NCI-H2171 treated with DMSO at 0.1 percent for 48 hours (cell line): ENCODE measurements at regions not wholly inside any gene's neighbourhood (a gene's known extent, or its start where the extent isn't known, plus 50 kb on each side); places are given as distances from the start of the nearest gene placed in this dataset.

Source experiments
- DNase-seq: peaks from one replicate; lab custom pipeline; 2025; lab: John Stamatoyannopoulos, UW

DNA sequence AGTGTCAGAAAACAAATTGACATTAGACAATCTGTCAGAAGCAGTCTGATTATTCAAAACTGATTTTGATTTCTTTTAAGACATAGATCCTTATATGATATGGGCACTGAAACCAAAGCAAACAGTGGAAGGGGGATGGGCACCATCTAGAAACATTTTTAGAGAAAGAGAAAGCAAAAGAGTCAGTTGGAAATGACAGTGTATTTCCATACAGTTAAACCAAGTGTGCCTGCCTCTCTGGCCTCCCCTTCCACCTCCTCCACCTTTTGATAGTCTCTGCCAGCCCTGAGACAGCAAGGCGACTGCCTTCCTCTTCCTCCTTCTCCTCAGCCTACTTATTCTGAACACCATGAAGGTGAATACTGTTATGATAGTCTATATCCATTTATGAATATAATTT, 949.7 kb downstream of the AMY1C start:
- DNase-seq: no peak

GRCh38 chr1:104702731-104703130, 953.0 kb downstream of the AMY1C start:
- no peak for DNase-seq

DNA sequence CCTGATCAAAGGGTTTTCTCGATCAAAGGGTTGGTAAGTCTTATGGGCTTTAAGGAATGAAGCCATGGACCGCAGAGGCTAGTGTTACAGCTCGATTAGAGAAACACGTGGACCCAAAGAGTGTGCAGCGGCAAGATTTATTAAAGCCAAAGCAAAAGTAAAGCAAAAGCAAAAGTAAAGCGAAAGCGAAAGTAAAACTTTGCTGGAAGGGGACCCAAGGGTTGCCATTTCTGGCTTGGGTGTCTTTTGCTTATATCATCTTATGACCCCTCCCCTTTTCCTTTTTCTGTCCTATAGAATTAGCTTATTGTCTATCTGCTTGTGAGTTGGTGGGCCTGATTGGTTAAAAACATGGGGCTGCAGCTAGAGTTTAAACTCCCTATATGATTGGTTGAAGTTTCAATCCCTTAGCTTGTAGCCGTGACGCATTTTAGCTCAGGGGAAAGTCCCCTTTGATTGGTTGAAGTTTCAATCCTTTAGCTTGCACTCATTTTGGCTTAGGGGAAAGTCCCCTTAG, 957.0 kb downstream of the AMY1C start:
- no peak for DNase-seq

- no peak for DNase-seq
Measured at GRCh38 chr1:104718752-104719151, 969.1 kb downstream of the AMY1C start.

DNA sequence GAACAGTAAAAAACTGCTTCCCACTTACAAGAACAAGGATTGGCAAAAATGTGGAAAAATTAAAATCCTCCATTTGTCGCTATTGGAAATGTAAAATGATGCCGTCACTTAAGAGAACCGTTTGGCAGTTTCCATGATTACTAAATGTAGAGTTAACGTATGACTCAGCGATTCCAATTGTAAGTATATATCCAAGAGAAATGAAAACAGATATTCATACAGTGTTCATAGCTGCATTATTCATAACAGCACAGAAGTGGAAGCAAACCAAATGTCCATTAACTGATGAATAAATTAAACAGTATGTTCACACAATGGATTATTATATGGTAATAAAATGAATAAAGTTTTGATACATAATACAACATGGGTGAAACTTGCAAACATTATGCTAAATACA, 971.0 kb downstream of the AMY1C start:
- no peak for DNase-seq

DNA sequence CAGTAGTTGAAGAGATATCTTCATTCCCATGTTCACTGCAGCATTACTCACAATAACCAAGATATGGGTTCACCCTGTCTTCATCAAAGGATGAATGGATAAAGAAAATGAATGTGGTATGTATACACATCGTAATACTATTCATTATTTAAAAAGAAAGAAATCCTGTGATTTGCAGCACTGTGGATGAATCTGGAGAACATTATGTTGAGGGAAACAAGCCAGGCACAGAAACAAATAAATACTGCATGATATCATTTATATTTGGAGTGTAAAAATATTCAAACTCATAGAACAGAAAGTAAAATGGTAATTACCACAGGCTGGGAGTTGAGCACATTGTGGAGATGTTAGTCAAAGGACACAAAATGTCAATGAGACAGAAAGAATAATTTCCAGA, 977.2 kb downstream of the AMY1C start:
- no peak for DNase-seq

DNA sequence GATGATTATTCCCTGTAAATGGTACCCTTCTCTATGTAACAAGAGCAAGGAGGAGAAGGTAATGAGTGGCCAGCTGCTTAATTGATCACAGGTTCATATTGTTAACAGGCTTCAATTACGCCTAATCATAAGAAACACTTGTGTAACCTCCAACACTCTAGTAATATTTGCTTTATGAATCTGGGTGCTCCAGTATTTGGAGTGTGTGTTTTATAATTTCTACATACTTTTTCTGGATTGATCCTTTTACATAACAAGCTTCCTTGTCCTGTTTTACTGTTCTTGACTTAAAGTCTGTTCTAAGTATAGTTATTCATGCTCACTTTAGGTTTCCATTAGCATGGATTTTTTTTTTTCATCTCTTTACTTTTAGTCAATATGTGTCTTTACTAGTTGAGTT, 984.2 kb downstream of the AMY1C start:
- no peak for DNase-seq

DNA sequence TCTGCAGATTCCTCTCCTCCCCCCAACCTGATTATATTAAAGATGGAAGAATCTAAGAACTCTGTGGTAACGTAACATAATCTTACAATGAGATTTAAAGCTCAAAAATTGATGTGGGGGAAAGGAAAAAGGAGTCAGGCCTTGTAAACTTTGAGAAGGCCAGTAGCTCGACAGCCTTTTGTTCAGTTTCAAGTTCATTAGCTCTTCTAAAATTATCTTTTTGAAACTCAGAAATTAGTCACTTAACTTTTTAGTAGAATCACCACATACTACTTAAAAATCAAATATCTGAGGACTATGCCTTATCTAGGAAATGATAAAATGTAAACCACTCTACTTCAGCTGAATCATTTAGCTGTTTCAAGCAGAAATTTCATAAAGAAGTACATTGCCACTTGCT, 996.2 kb downstream of the AMY1C start:
- DNase-seq: no peak

- DNase-seq: no peak
Measured at GRCh38 chr1:104746994-104747393, 997.3 kb downstream of the AMY1C start.

- DNase-seq: no peak
Measured at GRCh38 chr1:104760017-104760416, 1010.3 kb downstream of the AMY1C start.

DNA sequence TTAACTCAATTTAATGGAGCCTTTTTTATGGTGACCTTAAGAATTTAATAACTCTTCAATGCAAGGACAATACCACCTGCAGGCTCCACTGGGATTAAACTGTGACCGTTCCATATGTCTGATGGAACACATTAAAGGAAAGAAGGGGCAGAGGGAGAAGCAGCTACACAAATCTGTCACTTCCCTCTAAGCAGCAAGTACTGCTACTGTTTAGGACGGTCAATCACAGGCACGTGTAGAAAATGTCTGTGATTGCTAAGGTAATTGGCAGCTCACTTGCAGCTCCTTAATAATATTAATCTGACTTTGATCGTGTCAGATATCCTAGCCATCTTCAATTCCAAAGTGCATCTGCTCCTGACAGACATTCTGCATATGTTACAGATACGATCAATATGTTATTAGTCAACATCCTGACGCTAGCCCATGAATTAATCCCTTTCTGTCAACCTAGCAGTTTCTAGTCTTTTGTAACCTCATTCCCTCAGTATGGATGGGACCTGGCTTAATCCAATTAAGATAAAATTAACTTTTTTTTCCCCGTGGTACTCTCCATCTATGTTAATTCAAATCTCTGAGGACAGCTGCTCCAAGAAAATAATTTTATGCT, 1012.4 kb downstream of the AMY1C start:
- DNase-seq: no peak

DNA sequence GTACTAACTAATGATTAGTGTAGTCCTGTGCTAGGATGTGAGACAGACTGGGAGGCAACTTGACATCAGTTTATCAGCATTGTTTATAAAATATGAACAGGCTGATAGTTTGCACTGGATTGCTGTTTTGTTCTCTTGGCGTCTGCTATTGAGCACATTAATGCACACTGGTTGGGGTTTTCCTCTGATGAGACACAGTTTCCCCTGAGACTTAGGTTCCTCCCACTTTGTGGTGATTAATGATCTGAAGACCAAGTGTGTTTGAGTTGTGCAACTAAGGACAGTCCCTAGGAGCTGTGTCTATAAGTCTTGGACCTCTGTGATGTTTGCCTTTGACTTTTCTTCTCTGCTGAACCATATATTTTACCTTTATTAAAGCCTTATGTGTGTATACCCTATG, 1015.4 kb downstream of the AMY1C start:
- DNase-seq: no peak

- no peak for DNase-seq
Measured at GRCh38 chr1:104768466-104768865, 1018.8 kb downstream of the AMY1C start.

GRCh38 chr1:104780470-104781078, 1030.9 kb downstream of the AMY1C start:
- DNase-seq: peak; percentile 79

GRCh38 chr1:104785575-104786187, 1036.0 kb downstream of the AMY1C start:
- DNase-seq: no peak

DNA sequence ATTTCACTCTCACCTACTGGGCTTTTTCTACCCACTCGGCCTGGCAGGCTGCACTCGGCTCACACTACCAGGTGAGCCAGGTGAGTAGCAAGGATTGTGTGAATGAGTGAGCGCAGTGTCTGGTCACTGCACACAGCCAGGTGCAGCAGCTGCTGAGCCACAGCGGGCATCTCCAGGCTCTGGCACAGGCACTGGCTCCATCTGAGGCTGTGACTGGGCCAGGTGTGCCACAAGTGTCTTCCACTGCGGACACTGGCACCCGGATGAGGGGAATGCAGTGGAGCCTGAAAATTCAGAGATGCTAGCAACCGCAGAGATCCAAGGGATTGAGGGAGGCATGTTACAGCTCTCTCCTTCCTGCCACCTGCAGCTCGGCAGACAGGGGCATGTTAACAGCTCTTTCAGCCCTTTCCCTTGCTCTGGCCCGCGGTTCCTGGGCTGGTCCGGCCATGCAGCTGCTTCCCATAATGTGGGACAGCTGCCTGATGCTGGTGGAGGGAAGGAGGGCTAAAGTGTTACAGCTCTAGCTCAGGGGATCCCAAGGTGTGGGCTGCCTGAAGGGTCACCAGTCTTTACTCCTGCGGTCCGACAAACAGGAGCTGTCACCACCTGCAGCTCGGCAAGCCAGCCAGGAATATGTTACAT, 1038.3 kb downstream of the AMY1C start:
- DNase-seq: peak; percentile 62

GRCh38 chr1:104791030-104791429, 1041.3 kb downstream of the AMY1C start:
- DNase-seq: no peak

GRCh38 chr1:104794035-104794434, 1044.3 kb downstream of the AMY1C start:
- DNase-seq: no peak

DNA sequence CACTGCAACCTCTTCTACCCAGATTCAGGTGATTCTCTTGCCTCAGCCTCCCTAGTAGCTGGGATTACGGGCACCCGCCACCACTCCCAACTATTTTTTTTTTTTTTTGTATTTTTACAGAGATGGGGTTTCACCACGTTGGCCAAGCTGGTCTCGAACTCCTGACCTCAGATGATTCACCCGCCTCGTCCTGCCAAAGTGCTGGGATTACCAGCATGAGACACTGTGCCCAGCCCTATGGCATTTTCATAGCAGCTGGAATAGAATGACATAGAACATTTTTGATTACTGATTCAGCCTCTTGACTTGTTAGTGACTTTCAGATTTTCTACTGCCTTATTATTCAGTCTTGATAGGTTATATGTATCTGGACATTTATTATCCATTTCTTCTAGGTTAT, 1046.2 kb downstream of the AMY1C start:
- DNase-seq: no peak

GRCh38 chr1:104797982-104798381, 1048.3 kb downstream of the AMY1C start:
- DNase-seq: no peak

- no peak for DNase-seq
Measured at GRCh38 chr1:104801344-104801743, 1051.6 kb downstream of the AMY1C start.

- no peak for DNase-seq
Measured at GRCh38 chr1:104804147-104804546, 1054.4 kb downstream of the AMY1C start.

DNA sequence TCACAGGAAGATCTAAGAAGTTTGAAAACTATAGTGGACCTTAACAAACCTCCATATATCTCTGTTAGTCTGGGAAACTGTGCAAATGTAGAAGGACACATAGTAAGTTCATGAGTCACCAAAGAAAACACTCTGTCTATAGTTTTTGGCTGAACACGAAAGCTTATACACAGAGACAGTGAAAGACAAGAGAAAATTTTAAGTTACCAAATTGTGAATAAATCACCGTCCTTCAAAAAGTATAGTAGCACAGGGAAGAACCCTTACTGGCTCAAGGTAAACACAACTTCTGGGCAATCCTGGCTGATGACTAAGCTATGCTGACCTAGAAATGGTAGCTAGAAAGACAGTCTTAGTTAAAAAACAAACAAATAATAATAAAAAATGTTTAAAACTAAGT, 1057.9 kb downstream of the AMY1C start:
- DNase-seq: no peak
